BJ (cell line): ENCODE measurements at regions not wholly inside any gene's neighbourhood (a gene's known extent, or its start where the extent isn't known, plus 50 kb on each side); places are given as distances from the start of the nearest gene placed in this dataset.

Source experiments
- CTCF ChIA-PET: fragments of 350-600 bp; formaldehyde crosslinking; extraction: SDS; loops from one replicate; lab custom pipeline; 2021; ENCODE audit warnings: antibody characterized with exemption, inconsistent platforms; lab: Yijun Ruan, JAX
- POLR2A ChIA-PET: fragments of 300-600 bp; sonication (Branson Sonifier 250); formaldehyde crosslinking; extraction: SDS; loops from one replicate; lab custom pipeline; 2021; ENCODE audit warnings: antibody characterized with exemption; lab: Charles Lee
- DNase-seq: peaks from one replicate; pipeline ENCODE4 v3.0.0-alpha.2; 2011; ENCODE audit warnings: low read depth
- H3K27me3 ChIP-seq: 2 replicates; pipeline ENCODE4 v1.6.0; 2011; ENCODE audit warnings: low read length; ENCODE audit not compliant: control insufficient read depth, insufficient read depth
- H3K36me3 ChIP-seq: 2 replicates; pipeline ENCODE4 v1.5.1; 2011; ENCODE audit warnings: low read length; ENCODE audit not compliant: control insufficient read depth, insufficient read depth
- H3K4me3 ChIP-seq: 2 replicates; pipeline ENCODE4 v1.5.1; 2011; ENCODE audit warnings: low read depth, mild to moderate bottlenecking, control low read depth, low read length
- CTCF ChIP-seq: IDR thresholded peaks from 2 replicates; pipeline ENCODE4 v1.5.1; 2011; ENCODE audit warnings: low read depth, mild to moderate bottlenecking, control low read depth, inconsistent platforms, low read length, moderate library complexity; ENCODE audit not compliant: insufficient read depth

- DNase-seq = no peak
- TF ChIP-seq CTCF = no peak
- Histone ChIP-seq H3K27me3 (no peaks in the 10 kb centered on the region), H3K4me3 (no peak overlapping the region), H3K36me3 (no peaks in the 10 kb centered on the region)
- CTCF ChIA-PET = interaction anchor here (1.3 to 3.1 kb wide), 3 partner anchors 25 to 288 kb away, joined by 3 to 27 read pairs (median 6); no protein-coding TSS in a partner anchor
- POLR2A ChIA-PET = no interaction called here
These were observed 350.4 kb upstream of the PKDCC start for GRCh38 chr2:41697389-41697788.

GRCh38 chr2:41698678-41699422 is 349.0 kb upstream of the PKDCC start:
- Histone ChIP-seq H3K4me3 (no peak overlapping the region), H3K36me3 (no peaks in the 10 kb centered on the region), H3K27me3 (no peaks in the 10 kb centered on the region)
- no peak for DNase-seq
- peak; percentile 77 for TF ChIP-seq CTCF
- POLR2A ChIA-PET = interaction anchor here (0.6 kb wide), 1 partner anchor 1625 kb away, joined by 3 read pairs; no protein-coding TSS in a partner anchor
- CTCF ChIA-PET = interaction anchor here (0.7 to 3.1 kb wide), 16 partner anchors 8 to 1786 kb away, joined by 3 to 27 read pairs (median 4); no protein-coding TSS in a partner anchor

- ChIA-PET POLR2A (no interaction called here), CTCF (no interaction called here)
- TF ChIP-seq CTCF = no peak
- DNase-seq = no peak
- Histone ChIP-seq H3K4me3 (no peak overlapping the region), H3K36me3 (no peaks in the 10 kb centered on the region), H3K27me3 (no peaks in the 10 kb centered on the region)
These were observed 346.6 kb upstream of the PKDCC start for GRCh38 chr2:41701231-41701630.

GRCh38 chr2:41703123-41703522 is 344.7 kb upstream of the PKDCC start:
- no peak for TF ChIP-seq CTCF
- DNase-seq = no peak
- Histone ChIP-seq H3K36me3 (no peaks in the 10 kb centered on the region), H3K4me3 (no peak overlapping the region), H3K27me3 (no peaks in the 10 kb centered on the region)
- POLR2A ChIA-PET = no interaction called here
- CTCF ChIA-PET = interaction anchor here (0.7 kb wide), 1 partner anchor 1797 kb away, joined by 3 read pairs; no protein-coding TSS in a partner anchor

- POLR2A ChIA-PET = no interaction called here
- Histone ChIP-seq H3K27me3 (no peaks in the 10 kb centered on the region), H3K4me3 (no peak overlapping the region), H3K36me3 (no peaks in the 10 kb centered on the region)
- CTCF ChIA-PET = interaction anchor here (0.5 kb wide), 1 partner anchor 13 kb away, joined by 3 read pairs; no protein-coding TSS in a partner anchor
- no peak for TF ChIP-seq CTCF
- no peak for DNase-seq
These were observed 342.2 kb upstream of the PKDCC start for GRCh38 chr2:41705634-41706033.
